ENCODE measurements at regions not wholly inside any gene's neighbourhood (a gene's known extent, or its start where the extent isn't known, plus 50 kb on each side); places are given as distances from the start of the nearest gene placed in this dataset.
"Not testable (repeated sequence)": the region's sequence is repeated elsewhere in the genome, so short reads cannot be mapped to it uniquely, and the experiment has no call there.

DNA sequence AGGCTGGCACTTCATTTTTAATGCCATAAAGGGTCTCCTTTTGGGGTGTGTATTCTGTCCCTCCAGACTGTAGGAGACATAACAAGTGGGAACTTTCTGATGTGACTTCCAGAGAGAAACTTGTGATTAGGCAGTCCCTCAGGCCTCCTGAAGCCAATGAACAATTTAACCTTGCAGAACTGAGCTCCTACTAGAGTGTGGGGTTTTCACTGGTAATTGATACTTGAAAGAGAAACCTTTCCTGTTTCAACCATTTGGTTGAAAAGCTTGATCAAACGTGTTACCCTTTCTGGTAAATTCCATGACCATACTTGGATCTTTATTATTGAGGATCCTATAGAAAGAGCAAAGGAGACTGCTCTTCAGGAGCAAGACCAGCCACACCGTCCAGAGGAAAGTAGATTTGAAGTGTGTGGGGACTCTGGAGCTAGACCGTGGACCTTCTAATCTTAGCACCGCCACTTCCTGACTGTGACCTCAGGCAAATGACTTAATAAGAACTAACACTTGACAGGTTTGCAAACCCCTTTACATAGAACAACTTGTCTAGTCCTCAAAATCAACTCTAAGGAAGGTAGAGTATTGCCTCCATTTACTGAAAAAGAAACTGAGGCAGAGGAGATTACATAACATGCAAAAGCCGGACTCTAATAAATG is 69.9 kb upstream of the GDNF start:
- TF ChIP-seq, protein P1, sequence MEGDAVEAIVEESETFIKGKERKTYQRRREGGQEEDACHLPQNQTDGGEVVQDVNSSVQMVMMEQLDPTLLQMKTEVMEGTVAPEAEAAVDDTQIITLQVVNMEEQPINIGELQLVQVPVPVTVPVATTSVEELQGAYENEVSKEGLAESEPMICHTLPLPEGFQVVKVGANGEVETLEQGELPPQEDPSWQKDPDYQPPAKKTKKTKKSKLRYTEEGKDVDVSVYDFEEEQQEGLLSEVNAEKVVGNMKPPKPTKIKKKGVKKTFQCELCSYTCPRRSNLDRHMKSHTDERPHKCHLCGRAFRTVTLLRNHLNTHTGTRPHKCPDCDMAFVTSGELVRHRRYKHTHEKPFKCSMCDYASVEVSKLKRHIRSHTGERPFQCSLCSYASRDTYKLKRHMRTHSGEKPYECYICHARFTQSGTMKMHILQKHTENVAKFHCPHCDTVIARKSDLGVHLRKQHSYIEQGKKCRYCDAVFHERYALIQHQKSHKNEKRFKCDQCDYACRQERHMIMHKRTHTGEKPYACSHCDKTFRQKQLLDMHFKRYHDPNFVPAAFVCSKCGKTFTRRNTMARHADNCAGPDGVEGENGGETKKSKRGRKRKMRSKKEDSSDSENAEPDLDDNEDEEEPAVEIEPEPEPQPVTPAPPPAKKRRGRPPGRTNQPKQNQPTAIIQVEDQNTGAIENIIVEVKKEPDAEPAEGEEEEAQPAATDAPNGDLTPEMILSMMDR (IDR thresholded peaks at IDR 0.05): not testable (repeated sequence)
- TF ChIP-seq ZFX (IDR thresholded peaks at IDR 0.05; ENCODE audit: borderline replicate concordance): not testable (repeated sequence)

Data from 22Rv1 (cell line).